HG03103 (cell line): ENCODE measurements at regions not wholly inside any gene's neighbourhood (a gene's known extent, or its start where the extent isn't known, plus 50 kb on each side); places are given as distances from the start of the nearest gene placed in this dataset.
"Not testable (repeated sequence)": the region's sequence is repeated elsewhere in the genome, so short reads cannot be mapped to it uniquely, and the experiment has no call there.

Source experiments
- ATAC-seq: cut with Tn5 transposase; IDR thresholded peaks from one replicate; pipeline ENCODE4 v1.9.1; 2021; ENCODE audit warnings: low read depth; ENCODE audit not compliant: unreplicated experiment

- no peak for ATAC-seq
Observed at GRCh38 chr10:109219935-109220605, 703.2 kb downstream of the XPNPEP1 start.

- ATAC-seq, result no peak
Observed at GRCh38 chr10:109218207-109218606, 705.1 kb downstream of the XPNPEP1 start.

GRCh38 chr10:109215291-109216075 is 707.8 kb downstream of the XPNPEP1 start:
- ATAC-seq, result no peak

- not testable (repeated sequence) for ATAC-seq
Observed at GRCh38 chr10:109214891-109215290, 708.4 kb downstream of the XPNPEP1 start.

- ATAC-seq, result no peak
Observed at GRCh38 chr10:109207361-109207760, 716.0 kb downstream of the XPNPEP1 start.

GRCh38 chr10:109205929-109206585 is 717.3 kb downstream of the XPNPEP1 start:
- no peak for ATAC-seq

- ATAC-seq, result no peak
Observed at GRCh38 chr10:109203646-109204353, 719.5 kb downstream of the XPNPEP1 start.

- ATAC-seq, result no peak
Observed at GRCh38 chr10:109202111-109202510, 721.2 kb downstream of the XPNPEP1 start.

- no peak for ATAC-seq
Observed at GRCh38 chr10:109200646-109201045, 722.7 kb downstream of the XPNPEP1 start.

- ATAC-seq, result no peak
Observed at GRCh38 chr10:109191823-109192222, 731.5 kb downstream of the XPNPEP1 start.

- no peak for ATAC-seq
Observed at GRCh38 chr10:109191341-109191740, 732.0 kb downstream of the XPNPEP1 start.

GRCh38 chr10:109187677-109188076 is 735.6 kb downstream of the XPNPEP1 start:
- ATAC-seq, result no peak

- no peak for ATAC-seq
Observed at GRCh38 chr10:109183366-109183765, 739.9 kb downstream of the XPNPEP1 start.

- no peak for ATAC-seq
Observed at GRCh38 chr10:109178591-109178990, 744.7 kb downstream of the XPNPEP1 start.

- no peak for ATAC-seq
Observed at GRCh38 chr10:109174526-109174925, 748.8 kb downstream of the XPNPEP1 start.

- ATAC-seq, result no peak
Observed at GRCh38 chr10:109173937-109174336, 749.4 kb downstream of the XPNPEP1 start.

GRCh38 chr10:109173121-109173520 is 750.2 kb downstream of the XPNPEP1 start:
- no peak for ATAC-seq

GRCh38 chr10:109166935-109167334 is 756.4 kb downstream of the XPNPEP1 start:
- no peak for ATAC-seq

GRCh38 chr10:109159351-109159750 is 764.0 kb downstream of the XPNPEP1 start:
- ATAC-seq, result no peak

GRCh38 chr10:109156396-109156795 is 766.9 kb downstream of the XPNPEP1 start:
- ATAC-seq, result no peak
